KOPT-K1 (cell line): ENCODE measurements at regions not wholly inside any gene's neighbourhood (a gene's known extent, or its start where the extent isn't known, plus 50 kb on each side); places are given as distances from the start of the nearest gene placed in this dataset.
"Not testable (repeated sequence)": the region's sequence is repeated elsewhere in the genome, so short reads cannot be mapped to it uniquely, and the experiment has no call there.

Experiments
- H3K27ac ChIP-seq: fragments of 200-600 bp; sonication (generic); 2 replicates; pipeline ENCODE4 v1.5.1; 2016; ENCODE audit warnings: antibody characterized with exemption, mild to moderate bottlenecking, low read depth, low read length; ENCODE audit not compliant: poor library complexity, severe bottlenecking
- H3K36me3 ChIP-seq: fragments of 200-600 bp; sonication (generic); 2 replicates; pipeline ENCODE4 v1.5.1; 2017; ENCODE audit warnings: antibody characterized with exemption, mild to moderate bottlenecking, low read length, moderate library complexity; ENCODE audit not compliant: insufficient read depth
- H3K9me3 ChIP-seq: fragments of 200-600 bp; sonication (generic); 2 replicates; pipeline ENCODE4 v1.5.1; 2017; ENCODE audit warnings: antibody characterized with exemption, low read length, mild to moderate bottlenecking; ENCODE audit not compliant: insufficient read depth, poor library complexity, severe bottlenecking

- peaks cover 21% of the 10 kb centered on the region for H3K36me3 ChIP-seq
- not testable (repeated sequence) for H3K27ac ChIP-seq, H3K9me3 ChIP-seq
Measured at GRCh38 chr7:65073160-65073559, 66.7 kb upstream of the ERV3-1 start.

- H3K9me3 ChIP-seq, H3K27ac ChIP-seq: not testable (repeated sequence)
- H3K36me3 ChIP-seq: peaks cover 24% of the 10 kb centered on the region
Measured at GRCh38 chr7:65071854-65072431, 65.5 kb upstream of the ERV3-1 start.

GRCh38 chr7:65069476-65069875, 63.0 kb upstream of the ERV3-1 start:
- H3K27ac ChIP-seq, H3K9me3 ChIP-seq: not testable (repeated sequence)
- peaks cover 27% of the 10 kb centered on the region for H3K36me3 ChIP-seq

- not testable (repeated sequence) for H3K27ac ChIP-seq, H3K9me3 ChIP-seq
- peaks cover 10% of the 10 kb centered on the region for H3K36me3 ChIP-seq
Measured at GRCh38 chr7:65062566-65062965, 56.1 kb upstream of the ERV3-1 start.

GRCh38 chr7:65059247-65059646, 52.8 kb upstream of the ERV3-1 start:
- not testable (repeated sequence) for H3K9me3 ChIP-seq, H3K27ac ChIP-seq
- H3K36me3 ChIP-seq: peaks cover 19% of the 10 kb centered on the region
